ENCODE measurements at regions not wholly inside any gene's neighbourhood (a gene's known extent, or its start where the extent isn't known, plus 50 kb on each side); places are given as distances from the start of the nearest gene placed in this dataset.

DNA sequence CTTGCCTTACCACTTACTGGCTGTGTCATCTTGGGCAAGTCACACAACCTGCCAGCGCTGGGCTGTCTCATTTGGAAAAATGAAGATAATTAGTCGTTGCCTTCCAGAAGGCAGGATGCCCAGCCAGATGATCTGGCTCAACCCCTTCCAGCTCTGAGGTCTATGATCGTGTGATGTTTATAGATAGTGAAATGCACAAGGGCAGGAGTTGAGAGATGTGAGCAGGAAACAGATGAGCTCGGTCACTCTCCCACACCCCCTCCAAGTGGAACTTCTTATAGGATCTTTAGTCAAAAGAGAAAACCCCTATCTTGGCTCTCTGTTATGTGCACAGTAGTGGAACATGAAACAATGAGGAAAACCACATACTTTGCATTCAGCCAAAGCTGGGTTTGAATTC, 336.8 kb upstream of the PPARGC1A start:
- peaks cover 0 to 14% (median 3%) of the 10 kb centered on the region in 5 donors for H3K4me1 ChIP-seq (ENCODE audit: control insufficient read depth in 5 of 5, insufficient read depth in 5 of 5, low read length in 5 of 5)
- no peak overlapping the region for H3K27ac ChIP-seq (ENCODE audit: low read depth, low read length)
- no peaks in the 10 kb centered on the region for H3K27me3 ChIP-seq (ENCODE audit: control insufficient read depth in 5 of 5, insufficient read depth in 4 of 5, low read length in 5 of 5)
- H3K4me3 ChIP-seq (ENCODE audit: low read depth in 1 of 5, low read length in 5 of 5), result peak overlapping the region in 1 of 5 donors; percentile 11
- H3K9me3 ChIP-seq (ENCODE audit: control insufficient read depth in 5 of 5, low read length in 5 of 5), result no peaks in the 10 kb centered on the region
- H3K9ac ChIP-seq (ENCODE audit: low read length in 5 of 5), result no peak overlapping the region
- no peaks in the 10 kb centered on the region for H3K36me3 ChIP-seq (ENCODE audit: control insufficient read depth in 5 of 5, insufficient read depth in 5 of 5, low read length in 5 of 5)

DNA sequence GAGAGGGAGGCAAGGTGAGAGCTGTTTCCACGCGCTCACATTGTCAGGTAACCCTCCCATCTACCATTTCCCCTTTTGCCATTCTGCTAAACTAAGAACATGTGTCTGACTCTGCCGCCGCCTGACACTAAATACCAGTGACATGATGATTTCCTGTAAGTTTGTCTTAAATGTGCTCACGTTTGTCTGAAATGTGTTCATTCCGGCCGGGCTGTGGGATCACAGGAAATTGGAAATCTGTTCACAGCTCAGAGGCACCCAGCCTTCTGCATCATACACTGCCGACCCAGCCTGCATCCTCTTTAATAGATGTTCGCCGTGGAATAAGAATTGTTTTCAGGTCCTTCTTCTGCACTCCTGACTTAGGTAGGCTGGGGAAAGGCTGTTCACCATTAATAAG, 336.2 kb upstream of the PPARGC1A start:
- Histone ChIP-seq H3K36me3 (ENCODE audit: control insufficient read depth in 5 of 5, insufficient read depth in 5 of 5, low read length in 5 of 5) (no peaks in the 10 kb centered on the region), H3K9ac (ENCODE audit: low read length in 5 of 5) (no peak overlapping the region), H3K4me1 (ENCODE audit: control insufficient read depth in 5 of 5, insufficient read depth in 5 of 5, low read length in 5 of 5) (peaks cover 0 to 14% (median 3%) of the 10 kb centered on the region in 5 donors), H3K27ac (ENCODE audit: low read depth, low read length) (no peak overlapping the region), H3K9me3 (ENCODE audit: control insufficient read depth in 5 of 5, low read length in 5 of 5) (no peaks in the 10 kb centered on the region), H3K4me3 (ENCODE audit: low read depth in 1 of 5, low read length in 5 of 5) (peak overlapping the region in 2 of 5 donors; percentile 11 to 36), H3K27me3 (ENCODE audit: control insufficient read depth in 5 of 5, insufficient read depth in 4 of 5, low read length in 5 of 5) (no peaks in the 10 kb centered on the region)

DNA sequence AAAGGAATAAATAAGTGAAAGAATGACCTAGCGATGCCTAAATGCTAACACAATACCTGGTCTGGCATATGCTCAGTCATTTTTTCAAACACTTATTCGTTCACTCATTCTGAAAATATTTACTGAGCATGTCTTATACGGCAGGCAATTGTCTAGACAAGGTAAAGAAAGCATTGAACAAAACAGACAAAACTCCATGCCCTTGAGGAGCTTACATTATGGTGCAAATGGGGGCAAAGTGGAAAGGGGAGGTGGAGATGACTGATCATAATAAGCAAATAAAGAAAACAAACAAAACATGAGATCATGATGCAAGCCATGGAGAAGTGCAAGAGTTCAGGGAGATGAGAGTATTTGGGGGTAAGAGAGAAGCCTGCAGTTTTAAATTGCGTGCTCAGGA, 334.6 kb upstream of the PPARGC1A start:
- H3K4me3 ChIP-seq (ENCODE audit: low read depth in 1 of 5, low read length in 5 of 5), result no peak overlapping the region
- no peak overlapping the region for H3K9ac ChIP-seq (ENCODE audit: low read length in 5 of 5)
- no peaks in the 10 kb centered on the region for H3K36me3 ChIP-seq (ENCODE audit: control insufficient read depth in 5 of 5, insufficient read depth in 5 of 5, low read length in 5 of 5)
- peaks cover 0 to 11% (median 2%) of the 10 kb centered on the region in 5 donors for H3K4me1 ChIP-seq (ENCODE audit: control insufficient read depth in 5 of 5, insufficient read depth in 5 of 5, low read length in 5 of 5)
- no peaks in the 10 kb centered on the region for H3K27me3 ChIP-seq (ENCODE audit: control insufficient read depth in 5 of 5, insufficient read depth in 4 of 5, low read length in 5 of 5)
- no peaks in the 10 kb centered on the region for H3K9me3 ChIP-seq (ENCODE audit: control insufficient read depth in 5 of 5, low read length in 5 of 5)
- no peak overlapping the region for H3K27ac ChIP-seq (ENCODE audit: low read depth, low read length)

DNA sequence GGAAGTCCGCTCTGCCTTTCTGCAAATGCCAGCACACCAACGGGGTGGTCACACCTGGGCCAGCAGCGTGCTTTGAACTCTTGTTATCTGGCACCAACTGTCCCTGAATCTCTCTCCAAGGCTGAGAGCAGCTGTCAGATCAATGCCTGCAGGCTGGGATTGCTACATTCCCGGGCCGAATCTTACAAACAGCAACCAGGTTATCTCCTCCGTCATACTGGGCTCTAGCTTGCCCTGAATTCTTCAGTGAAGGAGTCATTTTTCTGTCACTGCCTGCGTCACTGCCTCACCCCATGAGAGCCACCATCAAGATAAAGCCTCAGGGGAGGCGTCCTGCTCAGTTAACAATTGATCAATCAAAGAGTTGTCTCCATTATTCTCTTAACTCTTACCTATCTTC, 329.4 kb upstream of the PPARGC1A start:
- Histone ChIP-seq H3K36me3 (ENCODE audit: control insufficient read depth in 5 of 5, insufficient read depth in 5 of 5, low read length in 5 of 5) (no peaks in the 10 kb centered on the region), H3K9ac (ENCODE audit: low read length in 5 of 5) (no peak overlapping the region), H3K4me3 (ENCODE audit: low read depth in 1 of 5, low read length in 5 of 5) (no peak overlapping the region), H3K27ac (ENCODE audit: low read depth, low read length) (no peak overlapping the region), H3K27me3 (ENCODE audit: control insufficient read depth in 5 of 5, insufficient read depth in 4 of 5, low read length in 5 of 5) (no peaks in the 10 kb centered on the region), H3K9me3 (ENCODE audit: control insufficient read depth in 5 of 5, low read length in 5 of 5) (no peaks in the 10 kb centered on the region), H3K4me1 (ENCODE audit: control insufficient read depth in 5 of 5, insufficient read depth in 5 of 5, low read length in 5 of 5) (no peaks in the 10 kb centered on the region)

DNA sequence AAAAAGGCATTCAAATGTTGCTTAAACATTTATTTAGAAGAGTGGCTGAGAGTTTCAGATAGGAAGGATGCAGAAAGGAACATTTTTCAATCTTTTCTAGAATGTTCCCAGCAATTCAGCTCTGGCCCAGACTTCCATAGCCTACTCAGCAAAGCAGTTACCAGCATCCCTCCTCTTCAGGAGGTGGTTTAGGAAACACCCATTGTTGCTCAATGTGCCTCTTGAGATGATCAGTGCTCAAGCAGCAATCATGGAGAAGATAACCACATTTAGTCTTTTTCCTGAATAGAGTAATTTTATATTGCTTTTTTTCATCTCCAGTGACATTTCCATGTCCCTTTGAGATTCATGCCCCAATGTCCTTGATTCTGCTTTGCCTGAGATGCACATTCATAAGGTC, 328.7 kb upstream of the PPARGC1A start:
- Histone ChIP-seq H3K27ac (ENCODE audit: low read depth, low read length) (no peak overlapping the region), H3K4me3 (ENCODE audit: low read depth in 1 of 5, low read length in 5 of 5) (no peak overlapping the region)

DNA sequence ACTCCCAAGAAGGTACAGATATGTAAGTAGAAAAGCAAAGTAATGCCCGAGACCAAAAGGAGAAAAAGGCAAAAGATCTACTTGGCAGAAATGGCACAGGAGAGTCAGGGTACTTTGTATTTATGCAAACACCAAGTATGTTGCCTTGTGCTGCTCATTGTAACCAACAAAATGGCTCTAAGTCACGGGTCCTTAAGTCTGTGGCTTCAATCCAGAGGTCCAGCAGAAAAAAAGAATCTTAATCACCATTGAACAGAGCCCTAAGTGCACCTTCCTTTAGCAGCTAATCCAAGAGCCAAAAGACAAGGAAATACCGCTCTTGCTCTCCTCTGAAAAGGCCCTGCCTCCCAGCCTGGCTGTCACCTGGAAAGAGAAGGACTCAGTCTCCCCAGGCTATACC, 324.9 kb upstream of the PPARGC1A start:
- Histone ChIP-seq H3K4me3 (ENCODE audit: low read depth in 1 of 5, low read length in 5 of 5) (no peak overlapping the region), H3K9me3 (ENCODE audit: control insufficient read depth in 5 of 5, low read length in 5 of 5) (no peaks in the 10 kb centered on the region), H3K9ac (ENCODE audit: low read length in 5 of 5) (no peak overlapping the region), H3K4me1 (ENCODE audit: control insufficient read depth in 5 of 5, insufficient read depth in 5 of 5, low read length in 5 of 5) (peaks cover 0 to 18% (median 8%) of the 10 kb centered on the region in 5 donors), H3K27ac (ENCODE audit: low read depth, low read length) (no peak overlapping the region), H3K27me3 (ENCODE audit: control insufficient read depth in 5 of 5, insufficient read depth in 4 of 5, low read length in 5 of 5) (no peaks in the 10 kb centered on the region), H3K36me3 (ENCODE audit: control insufficient read depth in 5 of 5, insufficient read depth in 5 of 5, low read length in 5 of 5) (no peaks in the 10 kb centered on the region)

More for the DNA sequence above, 328.7 kb upstream of the PPARGC1A start:
- no peaks in the 10 kb centered on the region for H3K27me3 ChIP-seq (ENCODE audit: control insufficient read depth in 5 of 5, insufficient read depth in 4 of 5, low read length in 5 of 5)
- H3K9me3 ChIP-seq (ENCODE audit: control insufficient read depth in 5 of 5, low read length in 5 of 5), result no peaks in the 10 kb centered on the region
- no peaks in the 10 kb centered on the region for H3K4me1 ChIP-seq (ENCODE audit: control insufficient read depth in 5 of 5, insufficient read depth in 5 of 5, low read length in 5 of 5)
- H3K9ac ChIP-seq (ENCODE audit: low read length in 5 of 5), result no peak overlapping the region
- no peaks in the 10 kb centered on the region for H3K36me3 ChIP-seq (ENCODE audit: control insufficient read depth in 5 of 5, insufficient read depth in 5 of 5, low read length in 5 of 5)

DNA sequence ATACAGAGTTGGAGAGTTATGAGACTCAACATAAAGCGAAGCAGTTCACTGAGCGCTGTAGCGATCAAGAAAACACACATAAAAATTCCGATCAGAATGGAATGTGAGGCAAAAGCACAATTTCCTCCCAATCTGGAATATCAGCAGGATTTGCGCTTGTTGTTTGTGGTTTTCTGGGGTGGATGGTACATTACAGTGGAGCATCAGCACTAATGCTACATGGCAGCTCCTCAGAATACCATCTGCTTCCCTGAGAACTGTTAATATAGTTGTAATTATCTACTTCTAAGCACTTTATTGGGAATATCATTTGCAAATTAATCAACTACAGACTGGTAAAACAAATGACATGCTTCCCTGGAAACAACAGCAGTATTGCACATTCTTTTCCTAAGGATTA, 324.1 kb upstream of the PPARGC1A start:
- H3K4me3 ChIP-seq (ENCODE audit: low read depth in 1 of 5, low read length in 5 of 5), result no peak overlapping the region
- no peaks in the 10 kb centered on the region for H3K27me3 ChIP-seq (ENCODE audit: control insufficient read depth in 5 of 5, insufficient read depth in 4 of 5, low read length in 5 of 5)
- H3K27ac ChIP-seq (ENCODE audit: low read depth, low read length), result no peak overlapping the region
- no peak overlapping the region for H3K9ac ChIP-seq (ENCODE audit: low read length in 5 of 5)
- H3K9me3 ChIP-seq (ENCODE audit: control insufficient read depth in 5 of 5, low read length in 5 of 5), result no peaks in the 10 kb centered on the region
- H3K36me3 ChIP-seq (ENCODE audit: control insufficient read depth in 5 of 5, insufficient read depth in 5 of 5, low read length in 5 of 5), result no peaks in the 10 kb centered on the region
- H3K4me1 ChIP-seq (ENCODE audit: control insufficient read depth in 5 of 5, insufficient read depth in 5 of 5, low read length in 5 of 5), result peaks cover 0 to 26% (median 15%) of the 10 kb centered on the region in 5 donors

DNA sequence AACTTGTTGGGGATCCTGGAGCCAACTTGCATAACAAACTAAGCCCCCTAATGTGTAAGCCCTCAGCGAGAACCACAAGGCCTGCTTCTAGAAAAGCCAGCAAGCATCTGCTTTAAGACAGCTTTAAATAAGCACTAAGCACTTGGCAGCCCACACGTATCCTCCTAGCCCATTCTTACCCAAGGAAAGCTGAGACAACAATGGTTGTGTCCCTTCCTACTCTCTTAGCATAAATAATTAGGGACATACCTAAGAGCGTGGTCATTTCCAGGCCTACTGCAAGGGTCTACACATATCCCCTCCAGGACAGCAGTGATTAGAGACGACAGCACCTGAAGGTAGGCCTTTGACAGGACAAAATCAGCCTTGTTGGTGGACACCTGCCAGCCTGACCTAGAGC, 322.8 kb upstream of the PPARGC1A start:
- H3K4me1 ChIP-seq (ENCODE audit: control insufficient read depth in 5 of 5, insufficient read depth in 5 of 5, low read length in 5 of 5), result peaks cover 0 to 26% (median 15%) of the 10 kb centered on the region in 5 donors
- no peak overlapping the region for H3K4me3 ChIP-seq (ENCODE audit: low read depth in 1 of 5, low read length in 5 of 5)
- no peaks in the 10 kb centered on the region for H3K36me3 ChIP-seq (ENCODE audit: control insufficient read depth in 5 of 5, insufficient read depth in 5 of 5, low read length in 5 of 5)
- H3K27me3 ChIP-seq (ENCODE audit: control insufficient read depth in 5 of 5, insufficient read depth in 4 of 5, low read length in 5 of 5), result no peaks in the 10 kb centered on the region
- no peak overlapping the region for H3K27ac ChIP-seq (ENCODE audit: low read depth, low read length)
- no peaks in the 10 kb centered on the region for H3K9me3 ChIP-seq (ENCODE audit: control insufficient read depth in 5 of 5, low read length in 5 of 5)
- H3K9ac ChIP-seq (ENCODE audit: low read length in 5 of 5), result no peak overlapping the region

DNA sequence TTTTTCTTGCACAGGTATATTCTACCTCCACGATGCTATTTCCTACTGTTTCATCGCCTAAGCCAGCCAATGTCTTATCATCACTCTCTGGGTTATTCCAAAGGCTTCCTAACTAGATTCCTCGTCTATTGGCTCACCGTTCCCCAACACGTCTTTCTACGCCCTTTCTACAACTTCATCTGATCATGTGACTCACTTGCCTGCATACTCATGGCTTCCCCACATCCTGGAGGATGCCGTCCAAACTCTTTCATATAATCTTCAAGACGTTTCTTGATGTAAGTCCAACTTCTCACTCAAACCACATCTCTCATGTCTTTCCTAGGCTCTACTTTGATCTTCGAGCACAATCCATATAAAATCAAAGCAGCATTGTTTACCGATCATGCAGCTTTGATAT, 322.0 kb upstream of the PPARGC1A start:
- Histone ChIP-seq H3K27ac (ENCODE audit: low read depth, low read length) (peak overlapping the region; percentile 95), H3K36me3 (ENCODE audit: control insufficient read depth in 5 of 5, insufficient read depth in 5 of 5, low read length in 5 of 5) (no peaks in the 10 kb centered on the region), H3K27me3 (ENCODE audit: control insufficient read depth in 5 of 5, insufficient read depth in 4 of 5, low read length in 5 of 5) (no peaks in the 10 kb centered on the region), H3K9ac (ENCODE audit: low read length in 5 of 5) (no peak overlapping the region), H3K9me3 (ENCODE audit: control insufficient read depth in 5 of 5, low read length in 5 of 5) (no peaks in the 10 kb centered on the region), H3K4me3 (ENCODE audit: low read depth in 1 of 5, low read length in 5 of 5) (no peak overlapping the region), H3K4me1 (ENCODE audit: control insufficient read depth in 5 of 5, insufficient read depth in 5 of 5, low read length in 5 of 5) (peaks cover 0 to 26% (median 15%) of the 10 kb centered on the region in 5 donors)

DNA sequence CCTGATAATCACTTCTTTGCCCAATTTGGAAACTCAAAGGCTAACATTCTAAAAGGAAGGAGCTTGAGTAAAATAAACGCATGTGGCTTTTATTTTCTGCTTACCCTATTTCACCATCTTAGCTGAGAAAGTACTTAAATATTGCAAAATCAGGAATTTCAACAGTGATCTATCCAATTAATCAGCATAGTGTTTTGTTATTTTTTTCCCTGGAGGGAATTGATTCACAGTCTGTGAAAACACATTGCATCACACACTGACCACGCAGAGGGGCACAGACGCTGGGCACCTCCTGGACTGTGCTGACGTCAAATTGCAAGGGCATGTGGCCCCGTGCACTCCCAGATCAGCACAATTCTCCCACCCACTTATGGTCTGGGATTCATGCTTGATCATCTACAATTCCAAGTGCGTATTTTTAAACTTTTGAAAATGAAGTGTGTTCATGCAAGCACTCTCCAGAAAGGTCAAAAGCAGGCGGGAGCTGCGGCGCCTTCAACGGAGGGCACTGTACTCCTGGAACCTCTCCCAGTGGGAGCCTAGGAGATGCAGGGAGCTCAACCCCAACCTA, 320.6 kb upstream of the PPARGC1A start:
- H3K27me3 ChIP-seq (ENCODE audit: control insufficient read depth in 5 of 5, insufficient read depth in 4 of 5, low read length in 5 of 5), result no peaks in the 10 kb centered on the region
- H3K4me3 ChIP-seq (ENCODE audit: low read depth in 1 of 5, low read length in 5 of 5), result peak overlapping the region in 1 of 5 donors; percentile 20
- H3K9me3 ChIP-seq (ENCODE audit: control insufficient read depth in 5 of 5, low read length in 5 of 5), result no peaks in the 10 kb centered on the region
- H3K4me1 ChIP-seq (ENCODE audit: control insufficient read depth in 5 of 5, insufficient read depth in 5 of 5, low read length in 5 of 5), result peaks cover 0 to 26% (median 15%) of the 10 kb centered on the region in 5 donors
- no peaks in the 10 kb centered on the region for H3K36me3 ChIP-seq (ENCODE audit: control insufficient read depth in 5 of 5, insufficient read depth in 5 of 5, low read length in 5 of 5)
- peak overlapping the region; percentile 95 for H3K27ac ChIP-seq (ENCODE audit: low read depth, low read length)
- H3K9ac ChIP-seq (ENCODE audit: low read length in 5 of 5), result peak overlapping the region in 3 of 5 donors; percentile 22 to 73 (median 31)
